ENCODE measurements at regions not wholly inside any gene's neighbourhood (a gene's known extent, or its start where the extent isn't known, plus 50 kb on each side); places are given as distances from the start of the nearest gene placed in this dataset.
"Not testable (repeated sequence)": the region's sequence is repeated elsewhere in the genome, so short reads cannot be mapped to it uniquely, and the experiment has no call there.

DNA sequence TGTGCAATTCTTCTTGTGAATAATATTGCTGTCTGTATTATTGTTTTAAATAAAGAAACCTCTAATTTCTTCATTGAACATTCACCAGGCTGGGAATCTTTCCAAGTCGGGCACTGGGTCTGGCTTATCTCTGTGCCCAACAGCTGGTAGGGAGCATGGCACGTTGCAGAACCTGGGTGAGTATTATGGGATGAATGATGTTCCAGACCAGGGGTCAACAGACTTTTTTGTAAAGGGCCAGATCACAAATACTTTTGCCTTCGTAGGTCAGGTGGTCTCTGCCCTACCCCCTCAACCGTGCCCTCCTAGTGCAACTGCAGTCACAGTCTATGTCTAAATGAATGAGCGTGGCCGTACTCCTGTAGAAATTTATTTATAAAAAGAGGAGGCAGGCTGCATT, 81.6 kb upstream of the FOXQ1 start:
- no peak for DNase-seq

DNA sequence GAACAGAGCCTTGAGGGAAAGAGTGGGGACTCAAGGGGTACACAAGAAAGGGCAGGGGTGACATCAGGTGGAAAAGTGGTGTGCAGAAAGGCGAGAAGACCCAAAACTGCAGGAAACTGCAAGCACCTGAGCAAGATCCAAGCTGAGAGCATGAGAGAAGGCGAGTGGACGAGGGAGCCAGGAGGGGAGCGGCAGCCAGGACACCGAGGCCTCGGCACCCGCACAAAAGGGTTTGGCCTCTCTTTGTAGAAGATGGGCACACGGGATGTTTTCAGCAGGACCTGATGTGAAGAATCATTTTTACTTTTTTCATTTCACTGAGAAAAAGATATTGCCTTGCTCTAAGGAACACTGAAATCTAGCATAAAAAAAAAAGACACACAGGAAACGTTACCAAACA, 82.1 kb upstream of the FOXQ1 start:
- DNase-seq, result no peak

DNA sequence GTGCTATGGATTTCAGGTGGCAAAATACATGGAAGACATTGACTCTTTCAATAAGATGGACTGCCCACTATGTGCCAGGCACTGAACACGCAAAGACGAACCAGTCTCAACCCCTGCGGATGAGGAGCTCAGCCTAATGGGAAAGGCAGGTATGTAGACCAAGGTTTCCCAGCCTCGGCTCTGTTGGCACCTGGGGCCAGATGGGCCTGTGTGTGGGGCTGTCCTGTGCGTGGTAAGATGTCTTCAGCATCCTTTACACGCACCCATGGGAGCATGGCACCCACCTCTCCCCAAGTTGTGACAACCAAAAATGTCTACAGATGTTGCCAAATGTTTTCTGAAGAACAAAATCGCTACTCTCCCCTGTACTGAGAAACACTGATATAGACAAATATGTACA, 82.6 kb upstream of the FOXQ1 start:
- no peak for DNase-seq

DNA sequence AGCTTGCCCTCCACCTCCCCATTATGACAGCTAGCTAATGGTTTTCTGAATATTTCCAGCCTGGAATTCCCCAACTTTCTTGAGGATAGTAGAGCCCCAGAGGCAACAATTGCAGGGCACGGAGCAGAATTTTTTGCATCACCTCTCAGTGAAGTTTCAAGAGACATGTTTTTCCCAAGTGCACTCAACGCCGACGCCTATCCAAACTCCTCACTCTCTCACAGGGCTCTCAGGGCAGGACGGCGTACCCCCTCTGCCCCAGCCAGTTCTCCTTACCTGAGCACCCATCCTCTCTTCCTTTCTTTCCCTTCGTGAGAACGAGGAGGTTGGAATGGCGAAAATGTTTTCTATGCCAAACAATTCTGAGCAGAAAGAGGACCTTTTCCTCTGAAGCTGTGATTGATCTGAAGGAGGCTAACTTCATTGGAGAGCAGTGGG, 83.1 kb upstream of the FOXQ1 start:
- no peak for DNase-seq

DNA sequence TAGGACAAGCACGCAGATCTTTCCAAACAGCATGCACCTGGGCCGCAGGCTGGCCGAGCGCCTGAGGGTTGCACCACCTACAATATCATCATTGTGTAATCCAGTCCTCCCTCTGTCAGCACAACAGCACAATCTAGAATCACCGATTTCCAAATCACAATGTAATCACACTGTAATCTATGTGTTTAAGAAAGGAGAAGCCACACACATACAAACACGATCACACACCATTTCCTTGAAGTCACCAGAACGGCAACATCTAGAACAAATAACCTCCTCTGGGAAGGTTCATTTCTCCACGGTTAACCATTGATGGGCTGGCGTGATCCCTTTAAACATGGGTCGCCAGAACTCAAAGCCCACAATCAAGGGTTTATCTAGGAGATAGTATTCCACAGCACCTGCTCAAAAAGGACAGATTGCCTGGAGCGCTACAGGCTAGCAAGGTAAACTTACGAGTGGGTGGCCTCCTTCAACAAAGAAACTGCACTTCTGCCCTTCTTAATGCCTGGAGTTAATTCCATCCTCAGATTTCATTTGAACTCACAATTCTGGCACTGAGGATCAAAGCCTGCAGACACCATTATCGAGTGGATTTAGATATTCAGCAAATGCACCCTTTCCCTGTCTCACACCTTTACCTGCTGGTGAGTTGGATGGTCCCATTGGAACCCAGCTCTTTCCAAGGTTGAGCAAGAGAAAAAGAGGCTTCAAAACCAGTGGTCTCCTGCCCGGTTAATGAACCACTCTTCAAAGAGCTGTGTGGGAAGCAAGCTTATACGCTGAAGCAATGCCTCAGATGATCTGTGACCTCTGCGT, 83.8 kb upstream of the FOXQ1 start:
- no peak for DNase-seq

DNA sequence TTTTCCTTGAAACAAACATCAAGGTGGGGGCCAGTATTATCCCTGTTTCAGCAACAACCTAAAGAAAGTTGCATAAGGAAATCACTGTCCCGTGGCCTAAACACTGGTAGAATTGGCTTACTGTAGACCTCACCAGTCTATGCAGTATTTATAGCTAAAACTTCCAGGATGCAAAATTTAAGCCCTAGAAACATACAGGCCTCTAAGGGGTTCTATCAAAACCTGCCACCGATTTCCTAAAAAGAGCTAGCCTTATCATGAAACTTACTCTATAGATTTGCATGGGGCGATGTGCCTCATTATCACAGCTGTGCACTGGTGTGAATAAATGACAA, 84.3 kb upstream of the FOXQ1 start:
- no peak for DNase-seq

DNA sequence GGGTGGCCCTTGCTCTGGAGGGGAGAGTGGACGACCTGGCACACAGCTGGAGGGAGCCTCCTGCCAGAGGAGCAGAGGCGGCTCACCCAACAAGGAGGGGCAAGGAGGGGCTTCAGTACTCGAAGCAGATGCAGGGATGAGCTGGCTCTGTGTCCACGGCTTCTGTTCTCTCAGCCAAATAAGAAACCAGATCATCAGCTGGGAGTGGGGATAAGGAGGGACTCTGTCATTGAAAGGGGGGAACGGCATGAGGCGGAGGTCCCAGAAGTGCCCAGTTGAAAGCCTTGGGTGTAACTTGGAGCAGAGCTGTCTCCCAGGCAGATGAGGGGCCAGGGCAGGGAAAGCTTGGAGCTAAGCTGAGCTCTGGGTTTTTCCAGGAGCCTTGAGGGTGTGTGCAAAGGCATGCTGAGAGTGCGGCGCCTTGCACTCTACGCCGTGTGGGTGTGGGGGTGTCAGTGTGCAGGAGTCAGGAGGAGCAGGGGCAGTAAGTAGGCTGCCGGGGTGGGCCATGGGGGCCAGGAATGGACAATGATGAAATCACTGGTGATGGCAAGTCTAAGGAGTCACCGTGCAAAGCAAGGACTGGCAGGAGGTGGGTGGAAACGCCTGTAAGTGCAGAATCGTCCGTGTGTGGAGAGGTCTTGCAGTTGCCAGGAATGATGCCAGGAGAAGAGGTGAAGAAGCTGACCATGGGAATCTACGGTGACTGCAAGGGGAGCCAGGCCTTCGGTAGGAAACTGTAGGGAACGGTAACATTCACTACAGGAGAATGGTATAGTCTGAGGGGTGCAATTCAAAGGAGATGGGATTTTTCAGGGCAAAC, 85.4 kb upstream of the FOXQ1 start:
- DNase-seq, result no peak

- no peak for DNase-seq
Observed at GRCh38 chr6:1224514-1224913, 87.4 kb upstream of the FOXQ1 start.

- no peak for DNase-seq
Observed at GRCh38 chr6:1222728-1223595, 88.9 kb upstream of the FOXQ1 start.

GRCh38 chr6:1217396-1217795, 94.5 kb upstream of the FOXQ1 start:
- no peak for DNase-seq

GRCh38 chr6:1216488-1216974, 95.4 kb upstream of the FOXQ1 start:
- DNase-seq, result no peak

GRCh38 chr6:1215884-1216487, 95.9 kb upstream of the FOXQ1 start:
- no peak for DNase-seq

- no peak for DNase-seq
Observed at GRCh38 chr6:1215023-1215422, 96.9 kb upstream of the FOXQ1 start.

DNA sequence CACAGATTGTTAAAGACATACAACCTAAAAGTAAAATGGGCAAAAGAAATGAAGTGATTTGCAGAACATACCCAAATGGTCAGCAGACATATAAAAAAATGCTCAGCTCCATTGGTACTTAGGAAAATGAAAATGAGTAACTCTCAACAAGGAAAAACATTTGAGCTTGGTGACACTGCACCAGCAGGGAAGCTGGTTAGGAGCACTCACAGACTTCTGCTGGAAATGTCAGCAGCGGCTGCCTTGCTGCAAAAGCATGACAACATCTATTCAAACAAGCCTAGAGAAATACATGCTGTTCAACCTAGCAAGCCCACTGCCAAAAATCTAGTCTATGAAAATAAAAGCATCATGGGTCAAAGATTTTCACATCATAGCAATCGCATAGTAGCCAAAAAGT, 99.0 kb upstream of the FOXQ1 start:
- DNase-seq, result no peak

DNA sequence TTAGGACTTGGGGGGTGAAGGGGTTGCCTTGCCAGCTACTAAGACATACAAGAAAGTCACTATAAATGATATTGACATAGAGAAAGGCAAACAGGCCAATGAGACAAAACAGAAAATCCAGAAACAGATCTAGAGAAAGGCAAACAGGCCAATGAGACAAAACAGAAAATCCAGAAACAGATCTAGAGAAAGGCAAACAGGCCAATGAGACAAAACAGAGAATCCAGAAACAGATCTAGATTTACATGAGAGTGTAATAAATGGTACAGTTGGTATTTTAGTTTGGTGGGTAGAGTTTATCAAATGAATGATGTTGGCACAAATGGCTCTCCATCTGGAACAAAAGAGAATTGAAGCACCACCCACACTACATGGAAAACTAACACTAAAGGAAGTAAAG, 99.8 kb upstream of the FOXQ1 start:
- DNase-seq, result not testable (repeated sequence)

GRCh38 chr6:1210631-1211030, 101.3 kb upstream of the FOXQ1 start:
- DNase-seq, result not testable (repeated sequence)

GRCh38 chr6:1208876-1209275, 103.0 kb upstream of the FOXQ1 start:
- DNase-seq, result no peak

GRCh38 chr6:1203546-1203945, 108.4 kb upstream of the FOXQ1 start:
- no peak for DNase-seq

- DNase-seq, result no peak
Observed at GRCh38 chr6:1202201-1202600, 109.7 kb upstream of the FOXQ1 start.

- no peak for DNase-seq
Observed at GRCh38 chr6:1201547-1202200, 110.2 kb upstream of the FOXQ1 start.

DNA sequence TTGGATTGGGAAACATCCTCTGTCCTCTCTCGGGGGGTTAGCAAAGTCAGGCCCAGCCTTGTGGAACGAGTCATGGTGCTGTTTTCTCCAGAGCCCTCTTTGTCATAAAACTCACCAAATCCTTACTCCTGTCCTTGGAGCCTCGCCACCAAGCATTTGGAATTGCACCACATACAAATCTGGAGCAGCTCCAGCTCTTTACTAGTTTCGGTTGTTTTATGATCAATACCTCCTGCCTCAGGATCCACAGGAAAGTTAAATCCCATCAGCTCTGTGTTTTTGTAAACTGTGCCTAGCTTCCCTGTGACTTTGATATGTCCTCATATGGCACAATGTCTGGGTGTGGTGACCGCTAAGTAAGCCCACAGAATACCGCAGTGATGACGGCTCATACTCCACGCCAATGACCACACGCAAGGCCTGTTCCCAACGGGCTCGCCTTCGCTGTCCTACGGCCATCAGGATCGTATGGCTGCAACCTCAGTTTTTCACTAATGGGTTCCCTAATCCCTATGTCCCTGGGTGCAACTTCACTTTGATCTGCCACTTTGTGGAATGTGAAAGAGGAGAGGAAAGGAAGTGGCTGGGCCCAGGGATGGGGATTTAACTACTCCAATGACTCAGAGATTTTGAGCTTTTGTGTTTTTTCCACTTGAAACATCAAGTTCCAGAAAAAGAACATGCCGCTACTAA, 111.3 kb upstream of the FOXQ1 start:
- no peak for DNase-seq

- no peak for DNase-seq
Observed at GRCh38 chr6:1200081-1200408, 111.9 kb upstream of the FOXQ1 start.
